ENCODE measurements at regions not wholly inside any gene's neighbourhood (a gene's known extent, or its start where the extent isn't known, plus 50 kb on each side); places are given as distances from the start of the nearest gene placed in this dataset.

DNA sequence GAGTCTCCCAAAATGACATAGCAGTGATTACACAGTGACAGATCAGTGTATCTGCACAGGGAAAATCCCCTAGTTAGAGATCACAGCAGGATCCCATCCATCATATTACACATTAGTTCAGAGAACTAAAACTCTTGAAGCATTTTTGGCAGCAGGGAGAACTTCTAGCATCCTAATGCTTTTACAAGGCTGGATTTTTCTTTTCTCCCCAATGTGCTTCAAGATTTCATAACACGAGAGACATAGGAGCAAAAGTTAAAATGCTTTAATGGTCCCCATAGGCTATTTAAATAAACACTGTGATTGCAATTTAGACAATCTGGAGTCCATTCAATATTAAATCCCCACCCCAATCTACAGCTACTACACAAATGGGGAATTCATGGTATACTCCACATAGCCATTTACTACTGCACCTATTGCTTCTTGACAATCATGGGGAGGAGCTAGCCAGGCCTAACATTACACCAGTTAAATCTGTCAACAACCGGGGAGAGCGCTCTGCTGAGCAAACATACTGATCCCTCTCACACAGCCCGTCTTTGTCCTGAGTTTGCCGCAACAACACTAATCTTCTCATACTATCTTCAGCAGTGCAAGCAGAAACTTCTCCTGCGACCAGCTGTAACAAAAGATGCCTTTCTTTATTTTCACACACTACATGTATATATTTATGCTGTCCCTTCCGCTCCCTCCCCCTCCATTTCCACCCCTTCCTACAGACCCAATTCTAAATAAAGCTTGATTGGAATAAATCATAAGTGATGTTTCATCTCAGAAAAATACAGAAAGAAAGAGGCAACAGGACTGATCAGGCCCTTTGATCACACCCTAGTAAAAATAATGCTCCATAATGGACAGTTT is 120.3 kb upstream of the SOX5 start:
- Histone ChIP-seq H3K4me1 (ENCODE audit: control insufficient read depth, insufficient read depth, low read length) (no peaks in the 10 kb centered on the region), H3K27me3 (ENCODE audit: control insufficient read depth, insufficient read depth, low read length) (no peaks in the 10 kb centered on the region), H3K9me3 (ENCODE audit: control insufficient read depth, insufficient read depth, low read depth, low read length) (no peaks in the 10 kb centered on the region), H3K36me3 (ENCODE audit: control insufficient read depth, insufficient read depth, low read length) (no peaks in the 10 kb centered on the region), H3K27ac (ENCODE audit: low read length) (no peak overlapping the region), H3K4me3 (ENCODE audit: low read depth in 2 of 2, low read length in 2 of 2) (no peak overlapping the region)
- ATAC-seq (no peak), DNase-seq (ENCODE audit: low read depth, low spot score) (no peak)
- in situ Hi-C loops (cut with HindIII; ENCODE audit: low pct_unique_long_range_greater_than_20kb, low sequenced_read_pairs) = no loop called here
- no TSS peak for BruUV-seq (replicated peaks)
- CTCF ChIA-PET = no interaction called here
- POLR2A ChIA-PET = no interaction called here
- intact Hi-C loops (cut with micrococcal nuclease; ENCODE audit: unreplicated experiment) = no loop called here
- TF ChIP-seq, protein P1, sequence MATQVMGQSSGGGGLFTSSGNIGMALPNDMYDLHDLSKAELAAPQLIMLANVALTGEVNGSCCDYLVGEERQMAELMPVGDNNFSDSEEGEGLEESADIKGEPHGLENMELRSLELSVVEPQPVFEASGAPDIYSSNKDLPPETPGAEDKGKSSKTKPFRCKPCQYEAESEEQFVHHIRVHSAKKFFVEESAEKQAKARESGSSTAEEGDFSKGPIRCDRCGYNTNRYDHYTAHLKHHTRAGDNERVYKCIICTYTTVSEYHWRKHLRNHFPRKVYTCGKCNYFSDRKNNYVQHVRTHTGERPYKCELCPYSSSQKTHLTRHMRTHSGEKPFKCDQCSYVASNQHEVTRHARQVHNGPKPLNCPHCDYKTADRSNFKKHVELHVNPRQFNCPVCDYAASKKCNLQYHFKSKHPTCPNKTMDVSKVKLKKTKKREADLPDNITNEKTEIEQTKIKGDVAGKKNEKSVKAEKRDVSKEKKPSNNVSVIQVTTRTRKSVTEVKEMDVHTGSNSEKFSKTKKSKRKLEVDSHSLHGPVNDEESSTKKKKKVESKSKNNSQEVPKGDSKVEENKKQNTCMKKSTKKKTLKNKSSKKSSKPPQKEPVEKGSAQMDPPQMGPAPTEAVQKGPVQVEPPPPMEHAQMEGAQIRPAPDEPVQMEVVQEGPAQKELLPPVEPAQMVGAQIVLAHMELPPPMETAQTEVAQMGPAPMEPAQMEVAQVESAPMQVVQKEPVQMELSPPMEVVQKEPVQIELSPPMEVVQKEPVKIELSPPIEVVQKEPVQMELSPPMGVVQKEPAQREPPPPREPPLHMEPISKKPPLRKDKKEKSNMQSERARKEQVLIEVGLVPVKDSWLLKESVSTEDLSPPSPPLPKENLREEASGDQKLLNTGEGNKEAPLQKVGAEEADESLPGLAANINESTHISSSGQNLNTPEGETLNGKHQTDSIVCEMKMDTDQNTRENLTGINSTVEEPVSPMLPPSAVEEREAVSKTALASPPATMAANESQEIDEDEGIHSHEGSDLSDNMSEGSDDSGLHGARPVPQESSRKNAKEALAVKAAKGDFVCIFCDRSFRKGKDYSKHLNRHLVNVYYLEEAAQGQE (IDR thresholded peaks at IDR 0.05; ENCODE audit: insufficient read depth in 1 of 2, low read depth in 2 of 2, low read length in 1 of 2) = no peak
- TF ChIP-seq, protein P2, sequence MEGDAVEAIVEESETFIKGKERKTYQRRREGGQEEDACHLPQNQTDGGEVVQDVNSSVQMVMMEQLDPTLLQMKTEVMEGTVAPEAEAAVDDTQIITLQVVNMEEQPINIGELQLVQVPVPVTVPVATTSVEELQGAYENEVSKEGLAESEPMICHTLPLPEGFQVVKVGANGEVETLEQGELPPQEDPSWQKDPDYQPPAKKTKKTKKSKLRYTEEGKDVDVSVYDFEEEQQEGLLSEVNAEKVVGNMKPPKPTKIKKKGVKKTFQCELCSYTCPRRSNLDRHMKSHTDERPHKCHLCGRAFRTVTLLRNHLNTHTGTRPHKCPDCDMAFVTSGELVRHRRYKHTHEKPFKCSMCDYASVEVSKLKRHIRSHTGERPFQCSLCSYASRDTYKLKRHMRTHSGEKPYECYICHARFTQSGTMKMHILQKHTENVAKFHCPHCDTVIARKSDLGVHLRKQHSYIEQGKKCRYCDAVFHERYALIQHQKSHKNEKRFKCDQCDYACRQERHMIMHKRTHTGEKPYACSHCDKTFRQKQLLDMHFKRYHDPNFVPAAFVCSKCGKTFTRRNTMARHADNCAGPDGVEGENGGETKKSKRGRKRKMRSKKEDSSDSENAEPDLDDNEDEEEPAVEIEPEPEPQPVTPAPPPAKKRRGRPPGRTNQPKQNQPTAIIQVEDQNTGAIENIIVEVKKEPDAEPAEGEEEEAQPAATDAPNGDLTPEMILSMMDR (IDR thresholded peaks at IDR 0.05) = no peak
- no peak for TF ChIP-seq TCF7L2 (IDR thresholded peaks at IDR 0.05; ENCODE audit: low read depth, low read length)
- TF ChIP-seq POLR2AphosphoS5 (IDR thresholded peaks at IDR 0.05; ENCODE audit: low read depth, low read length) = no peak
- no peak for TF ChIP-seq SIN3A (IDR thresholded peaks at IDR 0.05; ENCODE audit: borderline replicate concordance, insufficient read depth, low read depth, low read length)

GRCh38 chr12:24066865-24067264 is 117.4 kb upstream of the SOX5 start:
- Histone ChIP-seq H3K36me3 (ENCODE audit: control insufficient read depth, insufficient read depth, low read length) (no peaks in the 10 kb centered on the region), H3K27me3 (ENCODE audit: control insufficient read depth, insufficient read depth, low read length) (no peaks in the 10 kb centered on the region), H3K9me3 (ENCODE audit: control insufficient read depth, insufficient read depth, low read depth, low read length) (no peaks in the 10 kb centered on the region), H3K4me1 (ENCODE audit: control insufficient read depth, insufficient read depth, low read length) (no peaks in the 10 kb centered on the region), H3K27ac (ENCODE audit: low read length) (no peak overlapping the region), H3K4me3 (ENCODE audit: low read depth in 2 of 2, low read length in 2 of 2) (no peak overlapping the region)
- ChIA-PET POLR2A (no interaction called here), CTCF (no interaction called here)
- no peak for TF ChIP-seq SIN3A (IDR thresholded peaks at IDR 0.05; ENCODE audit: borderline replicate concordance, insufficient read depth, low read depth, low read length)
- ATAC-seq (no peak), DNase-seq (ENCODE audit: low read depth, low spot score) (no peak)
- in situ Hi-C loops (cut with HindIII; ENCODE audit: low pct_unique_long_range_greater_than_20kb, low sequenced_read_pairs) = no loop called here
- no TSS peak for BruUV-seq (replicated peaks)
- intact Hi-C loops (cut with micrococcal nuclease; ENCODE audit: unreplicated experiment) = no loop called here

- Histone ChIP-seq H3K9me3 (ENCODE audit: control insufficient read depth, insufficient read depth, low read depth, low read length) (no peaks in the 10 kb centered on the region), H3K27me3 (ENCODE audit: control insufficient read depth, insufficient read depth, low read length) (no peaks in the 10 kb centered on the region), H3K27ac (ENCODE audit: low read length) (no peak overlapping the region), H3K4me3 (ENCODE audit: low read depth in 2 of 2, low read length in 2 of 2) (no peak overlapping the region), H3K36me3 (ENCODE audit: control insufficient read depth, insufficient read depth, low read length) (no peaks in the 10 kb centered on the region), H3K4me1 (ENCODE audit: control insufficient read depth, insufficient read depth, low read length) (no peaks in the 10 kb centered on the region)
- no TSS peak for BruUV-seq (replicated peaks)
- CTCF ChIA-PET = no interaction called here
- in situ Hi-C loops (cut with HindIII; ENCODE audit: low pct_unique_long_range_greater_than_20kb, low sequenced_read_pairs) = no loop called here
- DNase-seq (ENCODE audit: low read depth, low spot score) (no peak), ATAC-seq (no peak)
- intact Hi-C loops (cut with micrococcal nuclease; ENCODE audit: unreplicated experiment) = no loop called here
- POLR2A ChIA-PET = no interaction called here
- TF ChIP-seq SIN3A (IDR thresholded peaks at IDR 0.05; ENCODE audit: borderline replicate concordance, insufficient read depth, low read depth, low read length) = no peak
- TF ChIP-seq, protein P2 (IDR thresholded peaks at IDR 0.05) = no peak
- TF ChIP-seq POLR2AphosphoS5 (IDR thresholded peaks at IDR 0.05; ENCODE audit: low read depth, low read length) = no peak
- TF ChIP-seq, protein P1 (IDR thresholded peaks at IDR 0.05; ENCODE audit: insufficient read depth in 1 of 2, low read depth in 2 of 2, low read length in 1 of 2) = no peak
- TF ChIP-seq TCF7L2 (IDR thresholded peaks at IDR 0.05; ENCODE audit: low read depth, low read length) = no peak
Observed at GRCh38 chr12:24066097-24066496, 116.6 kb upstream of the SOX5 start.

Data from Panc1 (cell line).